Tibial nerve (tissue), 4 donors: ENCODE measurements at regions not wholly inside any gene's neighbourhood (a gene's known extent, or its start where the extent isn't known, plus 50 kb on each side); places are given as distances from the start of the nearest gene placed in this dataset.
"Not testable (repeated sequence)": the region's sequence is repeated elsewhere in the genome, so short reads cannot be mapped to it uniquely, and the experiment has no call there.

Experiments used
- DNase-seq, 2 donors: peaks; one replicate each; pipeline ENCODE4 v3.0.0-alpha.2; 2019; ENCODE audit warnings: low spot score in 2 of 2
- H3K27ac ChIP-seq, 4 donors: fragments of 200-600 bp; sonication (generic) in 3 of 4; one replicate each; pipeline ENCODE4 v1.5.1; 2017 to 2019; ENCODE audit warnings: mild to moderate bottlenecking in 1 of 4
- H3K27me3 ChIP-seq, 2 donors: fragments of 200-600 bp; sonication (generic) in 1 of 2; one replicate each; pipeline versions ENCODE4 v1.5.1 to v1.6.0; 2017 to 2019
- H3K36me3 ChIP-seq, 3 donors: fragments of 200-600 bp; sonication (generic); one replicate each; pipeline ENCODE4 v1.5.1; 2018 to 2019
- H3K4me1 ChIP-seq, 4 donors: fragments of 200-600 bp; sonication (generic) in 3 of 4; one replicate each; pipeline ENCODE4 v1.5.1; 2017 to 2019
- H3K4me3 ChIP-seq, 4 donors: fragments of 200-600 bp; sonication (generic) in 3 of 4; one replicate each; pipeline ENCODE4 v1.5.1; 2017 to 2019; ENCODE audit warnings: mild to moderate bottlenecking in 1 of 4, moderate library complexity in 1 of 4
- H3K9me3 ChIP-seq, 4 donors: fragments of 200-600 bp; sonication (generic) in 3 of 4; one replicate each; pipeline ENCODE4 v1.5.1; 2017 to 2019
- EP300 ChIP-seq, 2 donors: sonication (generic); formaldehyde crosslinking; IDR thresholded peaks; one replicate each; pipeline ENCODE4 v1.6.1; 2017; ENCODE audit warnings: antibody characterized with exemption in 2 of 2, mild to moderate bottlenecking in 1 of 2
- POLR2A ChIP-seq, 2 donors: fragments of 450-650 bp; IDR thresholded peaks; one replicate each; pipeline ENCODE4 v1.6.1; 2017; ENCODE audit warnings: antibody characterized with exemption in 2 of 2, mild to moderate bottlenecking in 2 of 2, moderate library complexity in 2 of 2
- WGBS, 2 donors: methylation state at CpG; one replicate each; pipeline ENCODE4 v1.1.5; 2018; 5-methylcytosine and 5-hydroxymethylcytosine counted together
- TF ChIP-seq, protein P1 (sequence below), 5 experiments: fragments of 200-600 bp in 3 of 5; fragments of 450-650 bp in 2 of 5; sonication (generic) in 3 of 5; IDR thresholded peaks; one replicate each; pipeline ENCODE4 v1.5.1; 2016 to 2019; ENCODE audit warnings: antibody characterized with exemption in 5 of 5, mild to moderate bottlenecking in 3 of 5, moderate library complexity in 2 of 5

DNA sequence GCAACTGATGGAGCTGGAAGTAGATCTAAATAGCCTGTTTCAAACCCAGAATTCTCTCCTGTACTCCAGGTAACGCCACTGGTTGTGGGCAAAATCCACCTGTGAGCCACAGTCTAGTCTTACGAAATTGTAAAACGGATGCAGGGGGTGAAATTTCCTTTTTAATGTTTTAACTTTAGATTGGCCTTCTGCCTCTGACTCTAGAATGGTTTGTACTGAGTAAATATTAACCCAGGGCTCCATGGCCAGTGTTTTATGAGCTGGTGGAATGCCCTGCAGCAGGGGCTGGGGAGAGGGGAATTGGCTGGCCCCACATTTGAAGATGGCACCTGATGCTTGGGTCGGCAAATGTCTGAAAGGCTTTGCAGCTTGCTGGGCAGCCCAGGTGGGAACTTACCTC lies 156.6 kb downstream of the MYCN start:
- Histone ChIP-seq H3K9me3 (no peaks in the 10 kb centered on the region), H3K27me3 (no peaks in the 10 kb centered on the region), H3K4me3 (no peak overlapping the region), H3K27ac (no peak overlapping the region), H3K36me3 (no peaks in the 10 kb centered on the region), H3K4me1 (no peaks in the 10 kb centered on the region)
- TF ChIP-seq, protein P1, sequence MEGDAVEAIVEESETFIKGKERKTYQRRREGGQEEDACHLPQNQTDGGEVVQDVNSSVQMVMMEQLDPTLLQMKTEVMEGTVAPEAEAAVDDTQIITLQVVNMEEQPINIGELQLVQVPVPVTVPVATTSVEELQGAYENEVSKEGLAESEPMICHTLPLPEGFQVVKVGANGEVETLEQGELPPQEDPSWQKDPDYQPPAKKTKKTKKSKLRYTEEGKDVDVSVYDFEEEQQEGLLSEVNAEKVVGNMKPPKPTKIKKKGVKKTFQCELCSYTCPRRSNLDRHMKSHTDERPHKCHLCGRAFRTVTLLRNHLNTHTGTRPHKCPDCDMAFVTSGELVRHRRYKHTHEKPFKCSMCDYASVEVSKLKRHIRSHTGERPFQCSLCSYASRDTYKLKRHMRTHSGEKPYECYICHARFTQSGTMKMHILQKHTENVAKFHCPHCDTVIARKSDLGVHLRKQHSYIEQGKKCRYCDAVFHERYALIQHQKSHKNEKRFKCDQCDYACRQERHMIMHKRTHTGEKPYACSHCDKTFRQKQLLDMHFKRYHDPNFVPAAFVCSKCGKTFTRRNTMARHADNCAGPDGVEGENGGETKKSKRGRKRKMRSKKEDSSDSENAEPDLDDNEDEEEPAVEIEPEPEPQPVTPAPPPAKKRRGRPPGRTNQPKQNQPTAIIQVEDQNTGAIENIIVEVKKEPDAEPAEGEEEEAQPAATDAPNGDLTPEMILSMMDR (IDR thresholded peaks at IDR 0.05): no peak
- no peak for TF ChIP-seq EP300 (IDR thresholded peaks at IDR 0.05)
- TF ChIP-seq POLR2A (IDR thresholded peaks at IDR 0.05): no peak
- DNase-seq: no peak
- WGBS, 2 donors: 72 to 73% methylated on average over 4 of the region's 4 CpGs

DNA sequence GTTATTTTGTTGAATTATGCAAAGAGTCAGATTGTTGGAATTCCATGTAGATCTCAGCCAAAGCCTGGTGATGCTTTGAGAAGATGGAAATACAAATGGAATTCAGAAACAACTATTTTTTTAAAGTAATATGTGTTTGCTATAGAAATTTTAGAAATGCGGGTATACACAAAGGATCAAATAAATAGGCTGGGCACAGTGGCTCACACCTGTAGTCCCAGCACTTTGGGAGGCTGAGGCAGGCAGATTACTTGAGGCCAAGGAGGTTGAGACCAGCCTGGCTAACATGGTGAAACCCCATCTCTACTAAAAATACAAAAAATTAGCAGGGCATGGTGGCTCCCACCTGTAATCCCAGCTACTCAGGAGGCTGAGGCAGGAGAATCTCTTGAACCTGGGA lies 155.1 kb downstream of the MYCN start:
- WGBS, 2 donors: 3 to 35% methylated on average over 1 of the region's 1 CpG
- H3K36me3 ChIP-seq, H3K9me3 ChIP-seq, H3K4me1 ChIP-seq, H3K27ac ChIP-seq, H3K27me3 ChIP-seq, DNase-seq, H3K4me3 ChIP-seq: not testable (repeated sequence)

DNA sequence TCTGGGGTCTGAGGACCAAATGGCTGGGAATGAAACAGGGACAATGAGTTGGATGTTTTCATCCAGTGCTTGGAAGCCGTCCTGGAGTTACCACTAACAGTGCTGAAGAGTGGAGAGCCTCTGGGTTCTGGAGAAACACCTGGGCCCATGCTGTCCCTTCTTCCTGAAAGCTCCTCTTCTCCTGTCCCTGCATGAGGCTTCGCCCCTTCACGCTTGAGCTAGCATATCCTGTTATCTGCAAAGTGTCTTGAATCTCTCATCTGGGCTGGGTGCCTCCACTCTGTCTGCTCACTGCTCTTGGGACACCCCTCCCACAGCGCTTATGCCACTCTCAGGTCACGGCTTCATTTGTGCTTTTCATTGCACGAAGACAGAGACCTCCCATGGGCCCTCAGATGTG lies 154.5 kb downstream of the MYCN start:
- TF ChIP-seq, protein P1 (IDR thresholded peaks at IDR 0.05): no peak
- no peak for TF ChIP-seq EP300 (IDR thresholded peaks at IDR 0.05)
- H3K4me3 ChIP-seq: no peak overlapping the region
- WGBS, 2 donors: 90% methylated on average over 6 of the region's 6 CpGs

DNA sequence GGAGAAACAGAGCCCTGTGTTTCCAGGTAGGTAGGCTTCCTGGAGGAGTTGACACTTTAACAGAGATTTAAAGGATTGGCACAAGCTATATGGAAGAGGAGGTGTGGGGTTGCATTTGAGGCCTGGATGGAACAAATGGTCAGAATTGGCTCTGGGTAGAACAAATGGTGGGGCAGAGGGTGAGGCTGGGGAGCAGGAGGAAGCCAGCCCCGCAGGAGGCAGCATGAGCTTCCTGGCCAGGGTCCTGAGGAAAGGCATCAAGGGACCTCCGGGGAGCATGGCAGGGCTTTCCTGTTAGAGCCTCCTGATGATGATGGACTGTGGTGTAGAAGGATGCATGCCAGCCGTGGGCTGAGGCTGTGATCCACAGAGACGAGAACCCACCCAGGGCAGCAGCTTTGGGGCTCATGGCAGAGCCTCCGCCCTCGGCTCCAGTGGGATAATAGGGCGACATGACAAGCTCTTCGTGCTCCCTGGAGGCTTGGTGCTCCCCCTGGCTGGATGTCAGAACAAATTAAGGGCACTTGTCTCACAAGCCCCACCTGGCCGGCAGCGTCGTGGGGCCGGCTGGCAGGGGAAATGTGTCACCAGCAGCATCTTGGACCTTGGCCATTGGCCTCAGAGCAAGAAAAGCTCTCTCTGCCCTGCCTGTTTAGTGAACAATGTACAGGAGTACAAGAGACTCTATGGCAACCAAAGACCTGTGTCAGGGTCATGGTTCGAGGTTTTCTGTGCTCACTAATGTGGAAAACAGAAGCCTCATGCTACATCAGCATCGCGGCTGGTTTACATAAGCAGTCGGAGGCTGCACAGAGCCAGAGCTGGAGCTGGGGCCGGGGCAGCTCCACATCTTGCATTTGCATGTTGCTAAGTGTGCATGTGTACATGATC lies 153.5 kb downstream of the MYCN start:
- Histone ChIP-seq H3K27ac (peak overlapping the region in 1 of 4 donors; percentile 45), H3K36me3 (no peaks in the 10 kb centered on the region), H3K4me1 (no peaks in the 10 kb centered on the region), H3K27me3 (no peaks in the 10 kb centered on the region), H3K4me3 (no peak overlapping the region), H3K9me3 (no peaks in the 10 kb centered on the region)
- DNase-seq: no peak
- no peak for TF ChIP-seq POLR2A (IDR thresholded peaks at IDR 0.05)
- TF ChIP-seq, protein P1 (IDR thresholded peaks at IDR 0.05): no peak
- 57 to 64% methylated on average over 17 of the region's 17 CpGs for WGBS, 2 donors

More for the DNA sequence above, 154.5 kb downstream of the MYCN start:
- no peak for DNase-seq
- Histone ChIP-seq H3K9me3 (no peaks in the 10 kb centered on the region), H3K4me1 (no peaks in the 10 kb centered on the region), H3K27ac (peak overlapping the region in 1 of 4 donors; percentile 45), H3K36me3 (no peaks in the 10 kb centered on the region), H3K27me3 (no peaks in the 10 kb centered on the region)

DNA sequence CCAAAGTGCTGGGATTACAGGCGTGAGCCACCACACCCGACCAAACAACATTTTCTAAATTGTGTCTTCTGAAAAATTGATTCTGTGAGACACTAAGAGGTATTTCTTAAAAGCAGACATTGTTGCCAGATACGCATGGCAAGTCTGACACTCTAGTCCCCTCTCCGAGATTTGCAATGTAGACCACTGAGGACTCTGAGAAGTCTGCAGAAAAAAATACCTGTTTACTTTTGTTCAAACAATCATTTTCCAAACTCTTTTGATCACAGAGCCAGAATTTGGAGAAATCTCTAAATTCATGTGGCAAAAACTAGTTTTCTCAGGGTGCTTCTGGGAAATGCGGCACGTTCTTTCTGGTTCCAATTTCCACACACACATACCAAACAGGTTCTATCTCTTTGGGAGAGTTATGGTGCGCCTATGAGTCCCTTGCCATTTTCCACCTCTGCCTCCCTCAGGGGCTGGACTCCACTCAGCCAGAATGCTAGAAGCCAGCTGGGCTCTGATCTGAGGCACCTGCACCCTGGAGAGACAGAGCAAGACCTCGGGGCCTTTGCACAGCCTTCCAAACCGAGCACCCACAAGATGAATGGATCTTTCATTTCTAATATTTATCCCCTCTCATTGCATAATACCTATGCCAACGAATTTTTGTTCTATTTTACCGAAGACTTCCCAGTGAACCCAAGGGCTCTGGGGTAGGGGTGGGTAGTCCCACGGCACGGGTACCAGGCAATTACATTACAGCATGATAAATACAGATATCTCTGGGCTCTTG lies 152.7 kb downstream of the MYCN start:
- H3K27ac ChIP-seq: no peak overlapping the region
- no peaks in the 10 kb centered on the region for H3K9me3 ChIP-seq
- no peaks in the 10 kb centered on the region for H3K36me3 ChIP-seq
- no peaks in the 10 kb centered on the region for H3K27me3 ChIP-seq
- 87 to 95% methylated on average over 13 of the region's 13 CpGs for WGBS, 2 donors
- H3K4me3 ChIP-seq: no peak overlapping the region
- DNase-seq: no peak
- TF ChIP-seq, protein P1 (IDR thresholded peaks at IDR 0.05): no peak
- TF ChIP-seq POLR2A (IDR thresholded peaks at IDR 0.05): no peak
- no peak for TF ChIP-seq EP300 (IDR thresholded peaks at IDR 0.05)
- H3K4me1 ChIP-seq: no peaks in the 10 kb centered on the region
